Osteocyte (in vitro differentiated cells): ENCODE measurements at regions not wholly inside any gene's neighbourhood (a gene's known extent, or its start where the extent isn't known, plus 50 kb on each side); places are given as distances from the start of the nearest gene placed in this dataset.

ENCODE experiments used
- DNase-seq: peaks from one replicate; pipeline ENCODE4 v3.0.0; 2021; ENCODE audit warnings: mixed read lengths; ENCODE audit not compliant: unreplicated experiment; ENCODE audit errors: extremely low spot score
- H3K27ac Mint-ChIP-seq: one replicate; pipeline ENCODE4 v1.8.0; 2021; ENCODE audit warnings: mild to moderate bottlenecking, mixed read lengths; ENCODE audit not compliant: unreplicated experiment
- H3K27me3 Mint-ChIP-seq: one replicate; pipeline ENCODE4 v1.8.0; 2021; ENCODE audit warnings: mixed read lengths; ENCODE audit not compliant: unreplicated experiment
- H3K36me3 Mint-ChIP-seq: one replicate; pipeline ENCODE4 v1.8.0; 2021; ENCODE audit warnings: mixed read lengths; ENCODE audit not compliant: unreplicated experiment
- H3K4me1 Mint-ChIP-seq: one replicate; pipeline ENCODE4 v1.8.0; 2021; ENCODE audit warnings: mixed read lengths; ENCODE audit not compliant: unreplicated experiment
- H3K4me3 Mint-ChIP-seq: one replicate; pipeline ENCODE4 v1.8.0; 2021; ENCODE audit warnings: mild to moderate bottlenecking, moderate library complexity, mixed read lengths; ENCODE audit not compliant: unreplicated experiment
- H3K9me3 Mint-ChIP-seq: one replicate; pipeline ENCODE4 v1.8.0; 2021; ENCODE audit warnings: mixed read lengths; ENCODE audit not compliant: unreplicated experiment
- CTCF ChIP-seq: fragments of 200-600 bp; sonication (generic); IDR thresholded peaks from 2 replicates; pipeline ENCODE4 v1.5.0; 2021; ENCODE audit warnings: antibody characterized with exemption, mild to moderate bottlenecking, moderate library complexity

GRCh38 chr1:56303805-56304204, 275.6 kb downstream of the PLPP3 start:
- Mint-ChIP-seq H3K27me3 (no peaks in the 10 kb centered on the region), H3K36me3 (no peaks in the 10 kb centered on the region), H3K4me1 (peaks cover 5% of the 10 kb centered on the region), H3K9me3 (peaks cover 11% of the 10 kb centered on the region), H3K27ac (no peak overlapping the region), H3K4me3 (no peak overlapping the region)
- DNase-seq, result no peak
- no peak for TF ChIP-seq CTCF

GRCh38 chr1:56302878-56303277, 276.5 kb downstream of the PLPP3 start:
- no peaks in the 10 kb centered on the region for H3K36me3 Mint-ChIP-seq
- DNase-seq, result no peak
- no peak overlapping the region for H3K27ac Mint-ChIP-seq
- H3K4me3 Mint-ChIP-seq, result no peak overlapping the region
- TF ChIP-seq CTCF, result no peak
- peaks cover 8% of the 10 kb centered on the region for H3K4me1 Mint-ChIP-seq
- H3K9me3 Mint-ChIP-seq, result peaks cover 5% of the 10 kb centered on the region
- no peaks in the 10 kb centered on the region for H3K27me3 Mint-ChIP-seq

- no peaks in the 10 kb centered on the region for H3K27me3 Mint-ChIP-seq
- H3K4me1 Mint-ChIP-seq, result peaks cover 17% of the 10 kb centered on the region
- H3K36me3 Mint-ChIP-seq, result no peaks in the 10 kb centered on the region
- H3K4me3 Mint-ChIP-seq, result no peak overlapping the region
- no peak for DNase-seq
- no peak overlapping the region for H3K27ac Mint-ChIP-seq
- no peaks in the 10 kb centered on the region for H3K9me3 Mint-ChIP-seq
- no peak for TF ChIP-seq CTCF
Measured at GRCh38 chr1:56301791-56302190, 277.6 kb downstream of the PLPP3 start.

GRCh38 chr1:56300836-56301235, 278.5 kb downstream of the PLPP3 start:
- Mint-ChIP-seq H3K27ac (no peak overlapping the region), H3K36me3 (no peaks in the 10 kb centered on the region), H3K4me1 (peaks cover 26% of the 10 kb centered on the region), H3K4me3 (no peak overlapping the region), H3K27me3 (no peaks in the 10 kb centered on the region), H3K9me3 (no peaks in the 10 kb centered on the region)
- DNase-seq, result no peak
- no peak for TF ChIP-seq CTCF

- Mint-ChIP-seq H3K27ac (no peak overlapping the region), H3K27me3 (no peaks in the 10 kb centered on the region), H3K36me3 (no peaks in the 10 kb centered on the region), H3K4me1 (peaks cover 32% of the 10 kb centered on the region), H3K4me3 (no peak overlapping the region), H3K9me3 (no peaks in the 10 kb centered on the region)
- no peak for TF ChIP-seq CTCF
- no peak for DNase-seq
Measured at GRCh38 chr1:56298866-56299265, 280.5 kb downstream of the PLPP3 start.
